AG04449 (cell line): ENCODE measurements at regions not wholly inside any gene's neighbourhood (a gene's known extent, or its start where the extent isn't known, plus 50 kb on each side); places are given as distances from the start of the nearest gene placed in this dataset.
A peak's percentile ranks its signal among the peaks of the same experiment; 100 is the strongest.

ENCODE experiments used
- CTCF ChIA-PET: fragments of 350-600 bp; formaldehyde crosslinking; extraction: SDS; loops from one replicate; lab custom pipeline; 2021; ENCODE audit warnings: antibody characterized with exemption; lab: Yijun Ruan, JAX
- POLR2A ChIA-PET: fragments of 400-600, 350-600 bp; formaldehyde crosslinking; extraction: SDS; loops from one replicate; lab custom pipeline; 2020; ENCODE audit warnings: antibody characterized with exemption, inconsistent platforms; lab: Yijun Ruan, JAX
- DNase-seq: peaks from one replicate; pipeline ENCODE4 v3.0.0-alpha.2; 2010; ENCODE audit warnings: low read depth, low spot score
- H3K4me3 ChIP-seq: 2 replicates; pipeline ENCODE4 v1.5.1; 2011; ENCODE audit warnings: low read depth, mild to moderate bottlenecking, control low read depth, low read length
- TF ChIP-seq, protein P1 (sequence below): IDR thresholded peaks from one replicate; pipeline ENCODE4 v1.5.1; 2011; ENCODE audit warnings: mild to moderate bottlenecking, moderate library complexity, low read length, control low read depth, inconsistent platforms; ENCODE audit not compliant: insufficient read depth; ENCODE audit errors: missing control alignments

DNA sequence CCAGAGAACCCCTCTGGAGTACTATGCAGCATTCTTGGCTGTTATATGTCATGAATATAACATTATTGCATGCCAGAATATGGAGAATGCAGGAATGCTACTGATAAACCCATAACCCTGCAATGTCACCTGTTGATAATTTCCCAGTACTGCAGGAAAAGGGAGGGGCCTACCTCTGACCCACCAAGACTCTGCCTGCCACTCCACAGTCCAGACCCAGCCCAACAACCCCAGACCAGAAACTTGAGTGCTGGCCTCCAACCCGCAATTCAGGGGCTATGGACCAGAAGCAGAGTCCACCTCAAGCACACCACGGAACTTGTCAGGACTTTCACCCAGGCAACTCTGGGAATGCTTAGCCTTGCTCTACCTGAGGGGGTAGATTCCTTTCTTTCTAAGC lies 92.9 kb upstream of the WDR44 start:
- H3K4me3 ChIP-seq, result no peak overlapping the region
- ChIA-PET POLR2A (no interaction called here), CTCF (no interaction called here)
- TF ChIP-seq, protein P1, sequence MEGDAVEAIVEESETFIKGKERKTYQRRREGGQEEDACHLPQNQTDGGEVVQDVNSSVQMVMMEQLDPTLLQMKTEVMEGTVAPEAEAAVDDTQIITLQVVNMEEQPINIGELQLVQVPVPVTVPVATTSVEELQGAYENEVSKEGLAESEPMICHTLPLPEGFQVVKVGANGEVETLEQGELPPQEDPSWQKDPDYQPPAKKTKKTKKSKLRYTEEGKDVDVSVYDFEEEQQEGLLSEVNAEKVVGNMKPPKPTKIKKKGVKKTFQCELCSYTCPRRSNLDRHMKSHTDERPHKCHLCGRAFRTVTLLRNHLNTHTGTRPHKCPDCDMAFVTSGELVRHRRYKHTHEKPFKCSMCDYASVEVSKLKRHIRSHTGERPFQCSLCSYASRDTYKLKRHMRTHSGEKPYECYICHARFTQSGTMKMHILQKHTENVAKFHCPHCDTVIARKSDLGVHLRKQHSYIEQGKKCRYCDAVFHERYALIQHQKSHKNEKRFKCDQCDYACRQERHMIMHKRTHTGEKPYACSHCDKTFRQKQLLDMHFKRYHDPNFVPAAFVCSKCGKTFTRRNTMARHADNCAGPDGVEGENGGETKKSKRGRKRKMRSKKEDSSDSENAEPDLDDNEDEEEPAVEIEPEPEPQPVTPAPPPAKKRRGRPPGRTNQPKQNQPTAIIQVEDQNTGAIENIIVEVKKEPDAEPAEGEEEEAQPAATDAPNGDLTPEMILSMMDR, result no peak
- no peak for DNase-seq

DNA sequence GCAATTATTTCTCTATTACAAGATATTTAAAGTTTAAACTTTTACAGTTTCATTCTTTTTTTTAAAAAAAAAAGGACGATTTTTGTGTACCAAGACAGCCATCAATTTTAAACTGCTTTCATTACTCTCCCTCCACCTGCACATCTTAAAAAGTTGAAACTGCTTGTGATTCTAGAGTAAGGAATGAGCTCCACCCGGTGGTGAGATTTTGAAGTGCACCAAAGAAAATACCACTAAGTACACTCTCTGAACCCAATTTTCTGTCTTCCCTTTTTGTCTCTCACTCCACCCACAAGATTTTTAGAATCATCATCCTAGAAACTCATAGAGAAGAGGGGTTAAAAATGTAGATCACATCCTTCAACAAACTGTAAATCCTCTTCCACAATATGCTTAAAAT lies 91.3 kb upstream of the WDR44 start:
- DNase-seq, result no peak
- TF ChIP-seq, protein P1, result peak; percentile 18
- ChIA-PET CTCF (interaction anchor here (1.0 to 1.1 kb wide), 2 partner anchors 10 to 42 kb away, joined by 3 read pairs; no protein-coding TSS in a partner anchor), POLR2A (no interaction called here)
- H3K4me3 ChIP-seq, result no peak overlapping the region

DNA sequence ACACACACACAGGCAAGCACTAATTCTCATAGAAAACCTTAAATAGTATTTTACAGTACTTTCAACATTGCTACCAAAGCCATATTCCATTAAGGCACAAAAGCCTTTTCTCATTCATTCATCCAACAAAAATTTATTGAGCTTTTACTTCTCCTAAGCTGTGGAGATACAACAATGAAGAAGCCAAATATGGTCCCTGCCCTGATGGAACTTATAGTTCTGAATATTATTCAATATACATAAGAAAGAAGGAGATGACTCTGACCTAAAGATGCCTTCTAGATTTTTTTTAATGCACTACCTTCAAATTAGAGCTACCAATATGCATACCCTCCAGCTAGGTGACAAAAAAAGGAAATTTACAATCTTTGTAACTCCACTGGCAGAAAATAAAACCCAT lies 90.0 kb upstream of the WDR44 start:
- H3K4me3 ChIP-seq, result no peak overlapping the region
- TF ChIP-seq, protein P1, result no peak
- POLR2A ChIA-PET, result no interaction called here
- CTCF ChIA-PET, result interaction anchor here (1.0 kb wide), 1 partner anchor 43 kb away, joined by 3 read pairs; no protein-coding TSS in a partner anchor
- DNase-seq, result no peak

DNA sequence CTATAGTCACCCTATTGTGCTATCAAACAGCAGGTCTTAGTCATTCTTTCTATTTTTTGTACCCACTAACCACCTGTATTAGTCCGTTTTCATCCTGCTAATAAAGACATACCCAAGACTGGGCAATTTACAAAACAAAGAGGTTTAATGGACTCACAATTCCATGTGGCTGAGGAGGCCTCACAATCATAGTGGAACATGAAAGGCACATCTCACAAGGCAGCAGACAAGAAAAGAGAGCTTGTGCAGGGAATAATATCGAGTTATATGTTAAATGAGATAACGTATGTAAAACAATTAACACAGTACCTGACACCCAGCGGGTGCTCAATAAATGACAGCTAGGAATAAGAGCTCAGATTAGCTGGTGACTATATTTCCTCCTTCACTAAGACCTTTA lies 88.1 kb upstream of the WDR44 start:
- TF ChIP-seq, protein P1, result no peak
- ChIA-PET POLR2A (no interaction called here), CTCF (no interaction called here)
- no peak for DNase-seq
- H3K4me3 ChIP-seq, result no peak overlapping the region

DNA sequence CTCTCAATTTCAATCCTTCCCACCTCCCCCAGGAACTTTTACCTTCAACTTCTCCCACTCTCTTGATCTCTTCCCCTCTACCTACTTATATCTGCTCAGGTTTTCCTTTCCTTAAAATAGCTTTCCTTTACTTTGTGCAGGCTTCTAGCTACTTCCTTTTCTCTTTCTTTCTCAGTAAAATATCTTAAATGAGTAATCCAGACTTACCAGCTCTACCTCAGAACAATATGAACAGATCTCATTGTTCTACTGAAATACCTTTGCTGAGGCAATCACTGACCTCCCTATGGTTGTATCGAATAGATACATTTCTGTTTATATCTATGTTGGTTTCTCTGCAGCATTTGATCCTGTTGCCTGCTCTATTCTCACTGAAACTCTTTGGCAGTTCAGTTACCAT lies 86.7 kb upstream of the WDR44 start:
- H3K4me3 ChIP-seq, result no peak overlapping the region
- ChIA-PET POLR2A (no interaction called here), CTCF (no interaction called here)
- no peak for DNase-seq
- TF ChIP-seq, protein P1, result no peak

DNA sequence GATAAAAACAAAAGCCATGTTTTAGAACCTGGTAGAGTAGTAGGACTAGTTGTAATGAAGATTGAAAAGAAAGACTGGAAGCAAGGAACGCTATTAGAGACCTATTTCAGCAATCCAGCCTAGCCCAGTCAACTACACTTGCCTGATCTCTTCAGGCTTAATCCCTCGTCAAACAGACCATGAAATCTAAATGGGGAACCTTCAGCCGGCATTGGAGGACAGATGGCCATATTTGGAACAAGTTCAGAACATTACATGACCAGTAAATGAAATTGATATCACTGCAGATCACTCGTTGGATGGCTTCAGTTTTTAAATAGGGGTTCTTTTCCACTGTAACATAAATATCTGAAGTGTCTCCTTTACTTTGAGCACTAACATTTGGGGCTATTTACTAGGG lies 84.8 kb upstream of the WDR44 start:
- ChIA-PET POLR2A (no interaction called here), CTCF (no interaction called here)
- no peak overlapping the region for H3K4me3 ChIP-seq
- no peak for DNase-seq
- TF ChIP-seq, protein P1, result no peak
